HEK293 (cell line): ENCODE measurements at regions not wholly inside any gene's neighbourhood (a gene's known extent, or its start where the extent isn't known, plus 50 kb on each side); places are given as distances from the start of the nearest gene placed in this dataset.

Experiments
- CTCF ChIA-PET: fragments of 350-600 bp; formaldehyde crosslinking; extraction: SDS; loops from one replicate; lab custom pipeline; 2021; ENCODE audit warnings: antibody characterized with exemption; lab: Yijun Ruan, JAX
- POLR2A ChIA-PET: fragments of 300-600 bp; formaldehyde crosslinking; extraction: SDS; loops from one replicate; lab custom pipeline; 2020; ENCODE audit warnings: antibody characterized with exemption, inconsistent platforms; lab: Yijun Ruan, JAX
- H3K27ac ChIP-seq: fragments of 200-500 bp; sonication (Bioruptor generic); 2 replicates; pipeline ENCODE4 v1.5.1; 2014; ENCODE audit warnings: low read depth, low read length, control low read depth, inconsistent platforms; ENCODE audit errors: extremely low read depth
- H3K36me3 ChIP-seq, 2 experiments: fragments of 200-500 bp in 1 of 2; sonication (Bioruptor generic) in 1 of 2; 1 replicate in 1 of 2; 2 replicates in 1 of 2; pipeline ENCODE4 v1.5.1; 2014 to 2017; ENCODE audit warnings: inconsistent platforms in 2 of 2, low read length in 2 of 2; ENCODE audit not compliant: control insufficient read depth in 2 of 2, insufficient read depth in 1 of 2
- H3K4me1 ChIP-seq: fragments of 200-500 bp; sonication (Bioruptor generic); 2 replicates; pipeline ENCODE4 v1.5.1; 2014; ENCODE audit warnings: mild to moderate bottlenecking, low read length, inconsistent platforms; ENCODE audit not compliant: control insufficient read depth, insufficient read depth
- H3K4me3 ChIP-seq: 2 replicates; pipeline ENCODE4 v1.5.1; 2011; ENCODE audit warnings: low read depth, mild to moderate bottlenecking, control low read depth, low read length, moderate library complexity
- H3K9me3 ChIP-seq: fragments of 200-500 bp; sonication (Bioruptor generic); 2 replicates; pipeline ENCODE4 v1.5.1; 2014; ENCODE audit warnings: low read depth, low read length, inconsistent platforms; ENCODE audit not compliant: control insufficient read depth, insufficient read depth
- AEBP2 ChIP-seq: fragments of 450-650 bp; formaldehyde crosslinking; IDR thresholded peaks from 2 replicates; pipeline ENCODE4 v1.5.1; 2016; ENCODE audit warnings: missing biosample characterization, missing genetic modification characterization, borderline replicate concordance
- BCL11A ChIP-seq: fragments of 450-650 bp; formaldehyde crosslinking; IDR thresholded peaks from 2 replicates; pipeline ENCODE4 v1.5.1; 2016; ENCODE audit warnings: low read depth, missing biosample characterization, missing genetic modification characterization
- MEIS1 ChIP-seq: sonication (generic); formaldehyde crosslinking; IDR thresholded peaks from 2 replicates; pipeline ENCODE4 v1.8.1; 2022; ENCODE audit warnings: missing genetic modification reagents, mild to moderate bottlenecking, borderline replicate concordance
- MZF1 ChIP-seq: fragments of 450-650 bp; formaldehyde crosslinking; IDR thresholded peaks from 2 replicates; pipeline ENCODE4 v1.5.1; 2017; ENCODE audit warnings: missing biosample characterization, missing genetic modification characterization, borderline replicate concordance
- PATZ1 ChIP-seq: fragments of 450-650 bp; formaldehyde crosslinking; IDR thresholded peaks from 2 replicates; pipeline ENCODE4 v1.5.1; 2016; ENCODE audit warnings: missing biosample characterization, missing genetic modification characterization
- SCRT2 ChIP-seq: fragments of 450-650 bp; formaldehyde crosslinking; IDR thresholded peaks from 2 replicates; pipeline ENCODE4 v1.5.1; 2016; ENCODE audit warnings: missing biosample characterization, missing genetic modification characterization
- SP2 ChIP-seq: fragments of 450-650 bp; formaldehyde crosslinking; IDR thresholded peaks from 2 replicates; pipeline ENCODE4 v1.5.1; 2016; ENCODE audit warnings: missing biosample characterization, missing genetic modification characterization
- WT1 ChIP-seq: fragments of 450-650 bp; formaldehyde crosslinking; IDR thresholded peaks from 2 replicates; pipeline ENCODE4 v1.5.1; 2016; ENCODE audit warnings: missing biosample characterization, missing genetic modification characterization
- ZBTB11 ChIP-seq: fragments of 450-650 bp; formaldehyde crosslinking; conservative IDR thresholded peaks from 2 replicates; pipeline ENCODE4 v1.5.1; 2016; ENCODE audit warnings: low read depth, missing biosample characterization, missing genetic modification characterization
- ZFP3 ChIP-seq: fragments of 450-650 bp; formaldehyde crosslinking; IDR thresholded peaks from 2 replicates; pipeline ENCODE4 v1.5.1; 2016; ENCODE audit warnings: low read depth, missing biosample characterization, missing genetic modification characterization
- ZFP37 ChIP-seq: fragments of 450-650 bp; formaldehyde crosslinking; IDR thresholded peaks from 2 replicates; pipeline ENCODE4 v1.5.1; 2016; ENCODE audit warnings: missing biosample characterization, missing genetic modification characterization
- ZNF133 ChIP-seq: fragments of 450-650 bp; formaldehyde crosslinking; IDR thresholded peaks from 2 replicates; pipeline ENCODE4 v1.5.1; 2016; ENCODE audit warnings: missing biosample characterization, missing genetic modification characterization
- ZNF16 ChIP-seq: fragments of 450-650 bp; formaldehyde crosslinking; IDR thresholded peaks from 2 replicates; pipeline ENCODE4 v1.5.1; 2016; ENCODE audit warnings: low read depth, missing biosample characterization, missing genetic modification characterization
- ZNF18 ChIP-seq: fragments of 450-650 bp; formaldehyde crosslinking; IDR thresholded peaks from 2 replicates; pipeline ENCODE4 v1.5.1; 2016; ENCODE audit warnings: missing biosample characterization, missing genetic modification characterization
- ZNF19 ChIP-seq: fragments of 450-650 bp; formaldehyde crosslinking; IDR thresholded peaks from 2 replicates; pipeline ENCODE4; 2016; ENCODE audit warnings: missing biosample characterization, missing genetic modification characterization, low read depth
- ZNF223 ChIP-seq: fragments of 450-650 bp; formaldehyde crosslinking; IDR thresholded peaks from 2 replicates; pipeline ENCODE4 v1.5.1; 2016; ENCODE audit warnings: missing biosample characterization, missing genetic modification characterization
- ZNF366 ChIP-seq: fragments of 450-650 bp; formaldehyde crosslinking; conservative IDR thresholded peaks from 2 replicates; pipeline ENCODE4 v1.5.1; 2016; ENCODE audit warnings: missing biosample characterization, missing genetic modification characterization
- ZNF404 ChIP-seq: fragments of 450-650 bp; formaldehyde crosslinking; IDR thresholded peaks from 2 replicates; pipeline ENCODE4 v1.5.1; 2017; ENCODE audit warnings: missing biosample characterization, missing genetic modification characterization
- ZNF626 ChIP-seq: fragments of 450-650 bp; sonication (Bioruptor Pico); formaldehyde crosslinking; IDR thresholded peaks from 2 replicates; pipeline ENCODE4 v1.5.1; 2018; ENCODE audit warnings: missing biosample characterization, missing genetic modification characterization, inconsistent platforms
- ZNF639 ChIP-seq: fragments of 450-650 bp; formaldehyde crosslinking; IDR thresholded peaks from 2 replicates; pipeline ENCODE4 v1.5.1; 2016; ENCODE audit warnings: missing biosample characterization, missing genetic modification characterization
- ZNF645 ChIP-seq: fragments of 450-650 bp; formaldehyde crosslinking; IDR thresholded peaks from 2 replicates; pipeline ENCODE4; 2016; ENCODE audit warnings: missing biosample characterization, missing genetic modification characterization
- ZNF777 ChIP-seq: fragments of 450-650 bp; formaldehyde crosslinking; IDR thresholded peaks from 2 replicates; pipeline ENCODE4 v1.5.1; 2017; ENCODE audit warnings: missing biosample characterization, missing genetic modification characterization, borderline replicate concordance
- ZXDB ChIP-seq: fragments of 450-650 bp; formaldehyde crosslinking; IDR thresholded peaks from 2 replicates; pipeline ENCODE4 v1.5.1; 2016; ENCODE audit warnings: missing biosample characterization, missing genetic modification characterization

GRCh38 chr15:53209396-53210042, 419.4 kb upstream of the ONECUT1 start:
- CTCF ChIA-PET: interaction anchor here (0.5 to 1.4 kb wide), 2 partner anchors 12 to 432 kb away, joined by 4 read pairs; no protein-coding TSS in a partner anchor
- POLR2A ChIA-PET: no interaction called here
- no peaks in the 10 kb centered on the region for H3K36me3 ChIP-seq

GRCh38 chr15:53208751-53209150, 418.6 kb upstream of the ONECUT1 start:
- Histone ChIP-seq H3K9me3 (no peaks in the 10 kb centered on the region), H3K4me3 (no peak overlapping the region), H3K27ac (no peak overlapping the region), H3K36me3 (no peaks in the 10 kb centered on the region), H3K4me1 (no peaks in the 10 kb centered on the region)
- CTCF ChIA-PET: interaction anchor here (1.4 kb wide), 1 partner anchor 12 kb away, joined by 4 read pairs; no protein-coding TSS in a partner anchor
- POLR2A ChIA-PET: no interaction called here
- TF ChIP-seq ZNF133 (tag by site-specific recombination) (no peak), ZNF18 (tag by site-specific recombination) (no peak), ZNF645 (tag by site-specific recombination) (no peak), ZNF639 (no peak), WT1 (no peak), SP2 (tag by site-specific recombination) (no peak), SCRT2 (tag by site-specific recombination) (no peak), ZNF404 (no peak), MZF1 (tag by site-specific recombination) (no peak), PATZ1 (tag by site-specific recombination) (no peak), ZNF16 (no peak), ZFP37 (tag by site-specific recombination) (no peak)

More at GRCh38 chr15:53209396-53210042, 419.4 kb upstream of the ONECUT1 start:
- no peak for TF ChIP-seq ZXDB (tag by site-specific recombination)
- TF ChIP-seq BCL11A (tag by site-specific recombination): no peak
- TF ChIP-seq ZBTB11: no peak
- no peak for TF ChIP-seq ZNF223 (tag by site-specific recombination)
- TF ChIP-seq ZNF777 (tag by site-specific recombination): no peak
- TF ChIP-seq MEIS1 (CRISPR knock-in tag): no peak
- no peak for TF ChIP-seq AEBP2 (tag by site-specific recombination)
- TF ChIP-seq ZNF626 (tag by site-specific recombination): no peak
- no peak for TF ChIP-seq ZNF19 (tag by site-specific recombination)
- TF ChIP-seq ZNF366 (tag by site-specific recombination): no peak
- TF ChIP-seq ZFP3: no peak
- Histone ChIP-seq H3K9me3 (no peaks in the 10 kb centered on the region), H3K27ac (no peak overlapping the region), H3K4me1 (no peaks in the 10 kb centered on the region), H3K4me3 (no peak overlapping the region)
